Lung (tissue), 11 donors: ENCODE measurements at regions not wholly inside any gene's neighbourhood (a gene's known extent, or its start where the extent isn't known, plus 50 kb on each side); places are given as distances from the start of the nearest gene placed in this dataset.

ENCODE experiments used
- ATAC-seq: fragments of 200-7000 bp; cut with Tn5 transposase; one replicate; pipeline ENCODE4 v1.9.1; 2020; ENCODE audit warnings: moderate number of reproducible peaks; ENCODE audit not compliant: insufficient read depth, low FRiP score
- DNase-seq, 3 donors: peaks; one replicate each; pipeline ENCODE4 v3.0.0-alpha.2; 2013 to 2017
- H3K27ac ChIP-seq, 2 donors: one replicate each; pipeline ENCODE4 v1.5.1; 2013; ENCODE audit warnings: mild to moderate bottlenecking in 2 of 2, moderate library complexity in 2 of 2, control low read depth in 1 of 2, inconsistent platforms in 1 of 2, low read depth in 1 of 2, low read length in 1 of 2
- H3K27me3 ChIP-seq, 3 donors: one replicate each; pipeline ENCODE4 v1.5.1; 2013; ENCODE audit warnings: low read length in 2 of 3; ENCODE audit not compliant: control insufficient read depth in 3 of 3, insufficient read depth in 3 of 3
- H3K36me3 ChIP-seq, 4 donors: one replicate each; pipeline ENCODE4 v1.5.1; 2013; ENCODE audit warnings: low read length in 4 of 4, mild to moderate bottlenecking in 1 of 4, moderate library complexity in 1 of 4; ENCODE audit not compliant: control insufficient read depth in 4 of 4, insufficient read depth in 4 of 4
- H3K4me1 ChIP-seq, 5 donors: one replicate each; pipeline ENCODE4 v1.5.1; 2013; ENCODE audit warnings: low read length in 5 of 5, mild to moderate bottlenecking in 2 of 5, moderate library complexity in 1 of 5; ENCODE audit not compliant: control insufficient read depth in 5 of 5, insufficient read depth in 5 of 5
- H3K4me3 ChIP-seq: one replicate; pipeline ENCODE4 v1.5.1; 2013; ENCODE audit warnings: mild to moderate bottlenecking, control low read depth, moderate library complexity
- H3K9ac ChIP-seq, 2 donors: one replicate each; pipeline ENCODE4 v1.5.1; 2013; ENCODE audit warnings: low read length in 2 of 2, control low read depth in 1 of 2; ENCODE audit not compliant: insufficient read depth in 1 of 2
- H3K9me3 ChIP-seq, 4 donors: one replicate each; pipeline ENCODE4 v1.5.1; 2013; ENCODE audit warnings: low read length in 3 of 4, mild to moderate bottlenecking in 1 of 4, moderate library complexity in 1 of 4; ENCODE audit not compliant: control insufficient read depth in 4 of 4, insufficient read depth in 3 of 4
- WGBS, 2 donors: extraction: QIAGEN DNeasy Blood & Tissue Kit; methylation state at CpG; one replicate each; pipeline ENCODE4 v1.1.7; 2013; 5-methylcytosine and 5-hydroxymethylcytosine counted together
- TF ChIP-seq, protein P1 (sequence below): IDR thresholded peaks from 2 replicates; pipeline ENCODE4 v1.5.1; 2012; ENCODE audit warnings: mild to moderate bottlenecking; ENCODE audit errors: control extremely low read depth, extremely low read depth
- donor health status: control.
- donor health status: control.
- donor health status: Bipolar disorder and iron deficiency.
- donor health status: healthy.
- donor health status: DM: yes; HTN: yes; CAD: no.

- H3K36me3 ChIP-seq, result no peaks in the 10 kb centered on the region
- peaks cover 0 to 8% (median 0%) of the 10 kb centered on the region in 5 donors for H3K4me1 ChIP-seq
- no peak overlapping the region for H3K27ac ChIP-seq
- 48 to 78% methylated on average over 1 of the region's 1 CpG for WGBS, 2 donors
- TF ChIP-seq, protein P1, sequence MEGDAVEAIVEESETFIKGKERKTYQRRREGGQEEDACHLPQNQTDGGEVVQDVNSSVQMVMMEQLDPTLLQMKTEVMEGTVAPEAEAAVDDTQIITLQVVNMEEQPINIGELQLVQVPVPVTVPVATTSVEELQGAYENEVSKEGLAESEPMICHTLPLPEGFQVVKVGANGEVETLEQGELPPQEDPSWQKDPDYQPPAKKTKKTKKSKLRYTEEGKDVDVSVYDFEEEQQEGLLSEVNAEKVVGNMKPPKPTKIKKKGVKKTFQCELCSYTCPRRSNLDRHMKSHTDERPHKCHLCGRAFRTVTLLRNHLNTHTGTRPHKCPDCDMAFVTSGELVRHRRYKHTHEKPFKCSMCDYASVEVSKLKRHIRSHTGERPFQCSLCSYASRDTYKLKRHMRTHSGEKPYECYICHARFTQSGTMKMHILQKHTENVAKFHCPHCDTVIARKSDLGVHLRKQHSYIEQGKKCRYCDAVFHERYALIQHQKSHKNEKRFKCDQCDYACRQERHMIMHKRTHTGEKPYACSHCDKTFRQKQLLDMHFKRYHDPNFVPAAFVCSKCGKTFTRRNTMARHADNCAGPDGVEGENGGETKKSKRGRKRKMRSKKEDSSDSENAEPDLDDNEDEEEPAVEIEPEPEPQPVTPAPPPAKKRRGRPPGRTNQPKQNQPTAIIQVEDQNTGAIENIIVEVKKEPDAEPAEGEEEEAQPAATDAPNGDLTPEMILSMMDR, result no peak
- H3K9me3 ChIP-seq, result no peaks in the 10 kb centered on the region
- DNase-seq, result no peak
- no peak for ATAC-seq
- no peak overlapping the region for H3K4me3 ChIP-seq
- no peak overlapping the region for H3K9ac ChIP-seq
- H3K27me3 ChIP-seq, result no peaks in the 10 kb centered on the region
Measured at GRCh38 chr2:224143526-224143925, 104.4 kb upstream of the SERPINE2 start.

DNA sequence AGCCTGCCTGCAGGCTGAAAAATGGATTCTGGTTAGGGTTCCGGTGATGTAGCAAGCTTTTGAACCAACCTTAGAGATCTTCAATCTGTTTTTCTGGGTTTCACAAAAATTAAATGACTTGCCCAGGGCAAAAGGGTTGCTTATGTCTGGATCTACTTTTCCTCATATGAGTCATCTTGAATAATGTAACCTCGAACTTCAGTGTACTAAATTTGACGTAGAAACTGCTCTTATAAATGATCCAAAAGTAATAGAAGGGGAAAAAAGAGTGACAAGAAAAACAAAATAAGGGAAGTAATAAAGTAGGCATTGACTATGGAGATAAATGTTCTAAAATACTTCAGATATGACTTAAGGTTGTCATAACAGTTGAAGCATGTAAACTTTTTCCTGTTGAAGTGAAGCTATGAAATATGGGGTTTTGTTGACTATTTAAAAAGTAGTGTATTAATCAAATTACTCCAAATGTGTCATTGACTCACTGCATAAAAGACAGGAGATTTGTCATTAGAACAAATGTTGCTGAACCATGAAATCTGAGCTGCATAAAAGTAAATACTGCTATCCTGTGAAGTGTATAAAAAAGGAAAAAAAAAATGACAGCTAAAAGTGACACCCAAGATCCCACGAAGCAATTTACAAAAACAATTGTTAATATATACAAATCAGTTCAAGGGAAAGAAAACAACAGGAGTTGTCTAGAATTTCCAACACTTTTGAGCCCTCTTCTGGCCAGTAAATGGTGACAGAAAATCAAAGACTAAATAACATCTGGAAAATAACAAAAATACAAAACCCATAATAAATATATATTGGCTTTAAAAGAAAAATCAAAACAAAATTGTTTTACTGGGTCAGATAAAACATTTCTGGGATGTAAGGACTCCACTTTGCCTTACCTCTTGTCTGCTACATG, 103.6 kb upstream of the SERPINE2 start:
- no peak for ATAC-seq
- H3K36me3 ChIP-seq, result no peaks in the 10 kb centered on the region
- no peaks in the 10 kb centered on the region for H3K9me3 ChIP-seq
- DNase-seq, result peak in 1 of 3 donors; percentile 45
- H3K27ac ChIP-seq, result no peak overlapping the region
- WGBS, 2 donors, result 45 to 52% methylated on average over 4 of the region's 4 CpGs
- H3K4me1 ChIP-seq, result peaks cover 0 to 8% (median 0%) of the 10 kb centered on the region in 5 donors
- no peak overlapping the region for H3K4me3 ChIP-seq
- H3K9ac ChIP-seq, result no peak overlapping the region
- H3K27me3 ChIP-seq, result no peaks in the 10 kb centered on the region
- TF ChIP-seq, protein P1, result no peak

DNA sequence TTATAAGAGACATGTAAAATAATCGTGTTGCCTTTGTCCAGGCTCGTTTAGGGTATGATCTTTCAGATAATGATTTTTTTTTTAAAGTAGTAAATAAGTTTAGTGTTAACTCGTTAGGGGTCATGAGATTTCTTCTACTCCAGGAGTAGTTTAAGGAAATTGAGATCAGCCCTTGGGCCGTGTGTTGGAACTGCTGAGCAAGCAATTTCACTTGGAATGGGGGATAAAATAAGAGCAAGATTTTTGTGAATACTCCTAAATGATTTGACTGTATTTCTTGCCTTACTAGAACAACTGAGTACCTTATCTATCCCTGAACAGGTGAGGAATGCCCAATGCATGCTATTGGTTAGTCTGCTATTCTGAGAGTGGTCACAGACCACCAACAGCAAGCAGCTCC, 102.2 kb upstream of the SERPINE2 start:
- no peak overlapping the region for H3K27ac ChIP-seq
- 79 to 86% methylated on average over 4 of the region's 4 CpGs for WGBS, 2 donors
- H3K4me1 ChIP-seq, result peaks cover 0 to 8% (median 0%) of the 10 kb centered on the region in 5 donors
- no peak overlapping the region for H3K4me3 ChIP-seq
- no peak overlapping the region for H3K9ac ChIP-seq
- ATAC-seq, result no peak
- no peaks in the 10 kb centered on the region for H3K36me3 ChIP-seq
- TF ChIP-seq, protein P1, result no peak
- no peak for DNase-seq
- H3K27me3 ChIP-seq, result no peaks in the 10 kb centered on the region
- no peaks in the 10 kb centered on the region for H3K9me3 ChIP-seq
